Left renal cortex interstitium (tissue), 4 donors: ENCODE measurements at regions not wholly inside any gene's neighbourhood (a gene's known extent, or its start where the extent isn't known, plus 50 kb on each side); places are given as distances from the start of the nearest gene placed in this dataset.

Experiments
- DNase-seq, 4 donors: peaks; one replicate each; pipeline ENCODE4 v3.0.0-alpha.2; 2013; ENCODE audit warnings: low read depth in 4 of 4, low spot score in 2 of 4, missing footprints in 1 of 4

DNA sequence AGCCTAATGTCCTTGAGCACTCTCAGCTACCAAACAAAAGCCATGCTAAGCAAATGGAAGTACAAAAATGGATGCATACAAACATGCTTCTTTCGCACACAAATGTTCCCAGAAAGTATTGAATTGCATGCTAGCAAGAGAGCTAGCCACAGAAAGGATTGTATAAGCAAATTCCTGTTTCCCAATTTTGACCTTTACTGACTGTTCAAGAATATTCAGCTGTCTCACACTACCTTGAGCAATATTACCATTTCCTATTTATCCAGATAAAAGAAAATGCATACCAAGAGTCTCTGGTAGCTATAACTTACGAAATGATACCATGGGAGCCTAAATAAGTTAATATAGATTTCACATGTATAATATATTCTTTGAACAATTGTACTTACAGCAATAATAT, 264.6 kb downstream of the TMEM167A start:
- no peak for DNase-seq

DNA sequence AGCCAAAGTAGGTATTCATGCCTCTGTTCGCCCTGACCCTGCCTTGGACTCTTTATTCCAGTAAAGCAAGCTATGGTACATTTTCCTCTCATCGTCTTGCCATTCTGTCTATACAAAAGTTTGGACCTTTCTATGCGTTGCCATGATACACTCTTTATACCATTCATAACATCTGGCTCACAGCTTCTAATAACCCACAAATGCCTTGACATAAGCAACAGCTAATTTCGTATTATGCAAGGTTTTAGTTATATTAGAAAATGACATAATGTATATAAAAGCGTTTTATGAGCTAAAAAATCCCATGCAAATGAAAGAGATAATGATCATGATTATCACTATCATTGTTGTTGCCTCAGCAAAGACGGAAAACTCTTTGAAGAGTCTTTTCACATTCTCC, 265.7 kb downstream of the TMEM167A start:
- DNase-seq = no peak

DNA sequence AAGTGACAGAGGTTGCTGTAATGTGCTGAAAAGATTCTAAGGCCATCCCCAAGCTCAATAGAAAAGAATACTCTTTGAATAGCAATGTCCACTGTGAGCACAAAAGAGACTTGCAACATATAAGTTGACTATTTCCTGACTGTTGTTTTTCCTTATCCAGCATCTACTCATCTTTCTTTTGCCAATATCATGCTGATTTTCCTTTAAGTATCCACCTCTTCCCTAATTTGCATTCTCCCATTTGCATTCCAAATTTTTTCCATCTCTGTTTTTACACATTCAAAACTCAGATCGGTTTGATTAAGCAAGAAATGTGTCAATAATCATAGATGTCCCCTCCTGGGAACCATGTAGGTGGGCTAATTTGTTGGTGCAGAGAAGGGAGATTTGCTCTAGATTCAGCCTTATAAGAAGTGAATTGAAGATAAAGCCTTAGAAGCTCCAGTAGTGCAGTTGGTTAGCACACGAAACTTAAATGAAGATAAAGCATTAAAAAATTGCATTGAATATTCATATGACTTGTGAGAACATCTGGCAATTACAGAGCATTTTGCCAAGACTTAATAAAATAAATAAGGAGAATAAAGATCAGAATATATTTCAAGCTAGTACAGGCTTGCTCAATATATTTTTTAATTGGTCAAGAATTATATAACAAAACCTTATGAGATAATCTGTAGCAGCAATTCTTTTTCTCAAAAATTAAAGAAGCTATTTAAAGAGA, 267.6 kb downstream of the TMEM167A start:
- DNase-seq = no peak

DNA sequence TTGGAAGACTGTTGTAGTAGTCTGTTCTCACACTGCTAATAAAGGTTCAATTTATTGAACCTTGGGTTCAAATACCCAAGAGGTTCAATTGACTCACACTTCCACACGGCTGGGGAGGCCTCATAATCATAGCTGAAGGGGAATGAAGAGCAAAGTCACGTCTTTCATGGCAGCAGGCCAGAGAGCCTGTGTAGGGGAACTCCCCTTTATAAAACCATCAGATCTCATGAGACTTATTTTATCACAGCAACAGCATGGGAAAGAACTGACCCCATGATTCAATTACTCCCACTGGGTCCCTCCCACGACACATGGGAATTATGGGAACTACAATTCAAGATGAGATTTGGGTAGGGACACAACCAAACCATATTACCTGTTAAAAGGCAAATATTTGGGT, 268.2 kb downstream of the TMEM167A start:
- no peak for DNase-seq

DNA sequence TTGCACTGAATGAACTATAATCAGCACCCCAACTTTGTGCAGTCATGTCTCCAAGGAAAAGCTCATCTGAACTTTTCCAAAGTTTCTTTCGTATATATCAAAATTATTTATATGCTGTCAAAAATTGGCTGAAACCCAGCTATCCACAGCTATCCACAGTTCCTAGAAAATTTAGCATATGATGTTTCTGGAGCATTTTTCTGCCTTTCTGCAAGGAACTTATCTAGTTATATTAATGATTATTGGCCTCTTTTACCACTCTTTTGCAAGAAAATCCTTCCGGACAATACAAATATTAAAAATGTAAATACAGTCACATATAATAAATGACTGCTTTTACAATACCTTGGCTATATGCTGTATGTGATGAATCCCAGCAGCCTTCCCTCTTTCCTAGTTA, 270.2 kb downstream of the TMEM167A start:
- no peak for DNase-seq

DNA sequence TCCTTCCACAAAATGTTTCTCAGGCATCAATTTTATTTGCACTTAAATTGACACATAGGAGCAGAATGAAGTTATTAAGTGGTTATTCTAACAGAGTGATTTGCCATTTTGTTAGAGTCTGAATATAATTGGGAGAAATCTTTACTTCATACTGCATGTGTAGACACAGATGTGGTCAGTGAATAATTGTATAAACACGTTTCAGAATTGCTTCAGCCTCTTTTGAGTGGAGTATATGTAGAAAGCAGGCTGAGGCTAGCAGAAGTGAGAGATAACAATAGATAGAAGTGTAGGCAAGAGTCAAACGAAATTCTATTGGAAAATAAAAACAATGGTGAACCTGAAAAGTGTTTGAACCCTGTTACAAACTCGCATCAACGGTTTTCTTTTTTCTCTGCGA, 270.7 kb downstream of the TMEM167A start:
- no peak for DNase-seq

DNA sequence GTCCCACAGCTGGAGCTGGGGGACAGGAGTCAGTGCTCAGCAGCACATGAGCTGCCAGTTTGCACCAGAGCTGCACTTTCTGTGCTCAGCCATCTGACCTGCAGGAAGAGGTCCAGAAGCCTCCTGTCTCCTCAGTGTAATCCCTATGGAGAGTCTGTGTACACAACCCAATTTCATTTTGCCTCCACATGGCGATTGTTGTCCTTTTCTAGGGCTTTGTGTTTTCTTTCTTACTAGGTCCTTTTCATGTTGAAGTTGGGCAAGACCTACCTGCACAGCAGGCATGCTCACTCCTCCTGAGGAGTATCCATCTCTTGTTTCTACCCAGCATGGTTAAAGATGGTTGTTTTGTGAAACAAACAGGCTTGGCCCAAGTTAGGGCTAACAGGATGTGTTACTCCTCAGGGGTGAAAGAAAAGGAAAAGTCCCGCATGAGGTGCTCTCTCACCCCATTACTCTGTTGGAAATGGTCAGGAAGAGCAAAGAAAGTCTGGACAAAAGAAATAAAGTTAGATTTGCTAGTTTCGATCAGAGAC, 273.0 kb downstream of the TMEM167A start:
- DNase-seq = no peak

DNA sequence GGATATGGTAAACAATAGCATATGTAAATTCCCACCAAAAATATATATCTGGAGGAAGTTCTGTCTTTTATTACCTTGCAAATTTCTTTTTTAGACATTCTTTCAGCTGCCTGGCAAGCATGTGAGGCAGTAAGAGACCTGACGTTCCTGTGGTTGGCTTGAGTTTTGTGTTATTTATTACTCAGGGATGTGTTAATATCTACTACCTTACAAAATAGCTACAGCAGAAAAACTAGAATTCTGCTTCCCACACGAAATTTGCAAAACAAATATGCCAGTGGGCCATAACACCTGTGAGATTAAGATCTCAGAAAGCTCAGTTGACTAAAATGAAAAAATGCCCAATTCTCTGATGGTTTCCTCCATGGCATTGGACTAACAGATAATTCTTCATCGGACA, 274.2 kb downstream of the TMEM167A start:
- DNase-seq = no peak

DNA sequence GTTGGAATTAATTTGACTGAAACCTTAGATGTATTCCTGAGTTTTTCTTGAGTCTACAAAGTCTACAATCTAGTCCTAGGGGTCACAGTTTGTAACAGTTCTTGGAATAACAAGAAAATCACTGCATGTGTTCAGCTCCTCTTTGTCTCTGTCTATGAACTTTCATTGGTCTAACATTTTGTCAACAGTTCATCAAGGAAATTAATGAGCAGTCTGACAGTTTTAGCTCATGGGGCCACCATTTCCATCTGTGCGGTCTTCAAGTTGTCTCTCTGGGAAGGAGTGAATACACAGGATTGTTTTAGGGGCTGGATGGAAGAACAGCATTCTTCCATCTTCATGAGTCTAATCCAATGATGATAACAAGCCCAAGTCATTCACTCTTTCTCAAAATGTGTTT, 276.4 kb downstream of the TMEM167A start:
- DNase-seq = no peak

DNA sequence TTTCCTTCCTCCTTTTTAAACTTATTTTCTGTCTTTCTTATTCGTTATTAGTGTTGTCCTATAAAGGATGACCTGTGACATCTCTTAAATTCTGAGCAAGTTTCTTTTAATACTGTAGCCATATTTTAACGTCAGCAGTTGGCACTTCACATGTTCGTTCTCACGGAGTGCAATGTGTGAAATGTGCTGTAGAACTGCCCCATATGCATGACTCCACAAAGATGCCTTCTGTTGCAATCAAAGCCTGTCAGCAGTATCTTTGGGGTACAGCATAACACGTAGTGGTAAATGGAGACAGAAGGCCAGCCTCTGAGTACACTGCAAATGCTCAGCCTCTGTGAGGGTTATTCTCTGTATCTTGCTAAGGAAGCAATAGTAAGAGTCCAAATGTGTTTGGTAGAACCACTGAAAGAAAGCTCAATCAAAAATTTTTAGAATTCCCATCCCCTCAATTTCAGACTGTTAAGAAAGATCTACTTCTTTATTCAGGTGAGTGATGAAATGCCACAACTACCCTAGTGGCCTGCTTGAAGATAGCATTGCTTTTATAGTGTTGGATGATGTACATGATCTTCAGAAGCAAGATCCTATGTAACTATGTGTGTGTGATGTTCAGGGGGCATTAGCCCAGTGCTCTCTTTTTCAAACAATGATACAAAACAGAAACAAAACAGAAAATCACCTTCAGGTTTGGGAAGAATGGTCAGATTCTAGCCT, 277.7 kb downstream of the TMEM167A start:
- no peak for DNase-seq

DNA sequence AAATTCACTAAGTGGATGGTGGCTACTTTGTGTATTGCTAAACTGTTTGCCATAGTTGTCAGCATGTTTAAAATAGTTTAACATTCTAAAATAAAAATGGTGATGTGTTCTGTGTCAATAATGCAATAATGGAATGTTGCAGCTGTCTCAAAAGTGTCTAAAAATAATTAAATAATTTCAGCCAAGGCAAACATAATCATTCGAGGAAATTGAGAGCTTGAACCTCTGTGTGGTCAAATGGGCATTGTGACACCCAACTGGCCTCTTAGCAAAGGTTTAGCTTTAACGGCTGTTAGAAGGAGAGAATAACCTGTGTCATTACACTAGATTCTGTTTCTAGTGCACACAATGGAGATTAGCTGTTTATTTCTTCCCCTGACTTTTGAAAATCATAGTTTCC, 278.5 kb downstream of the TMEM167A start:
- no peak for DNase-seq

DNA sequence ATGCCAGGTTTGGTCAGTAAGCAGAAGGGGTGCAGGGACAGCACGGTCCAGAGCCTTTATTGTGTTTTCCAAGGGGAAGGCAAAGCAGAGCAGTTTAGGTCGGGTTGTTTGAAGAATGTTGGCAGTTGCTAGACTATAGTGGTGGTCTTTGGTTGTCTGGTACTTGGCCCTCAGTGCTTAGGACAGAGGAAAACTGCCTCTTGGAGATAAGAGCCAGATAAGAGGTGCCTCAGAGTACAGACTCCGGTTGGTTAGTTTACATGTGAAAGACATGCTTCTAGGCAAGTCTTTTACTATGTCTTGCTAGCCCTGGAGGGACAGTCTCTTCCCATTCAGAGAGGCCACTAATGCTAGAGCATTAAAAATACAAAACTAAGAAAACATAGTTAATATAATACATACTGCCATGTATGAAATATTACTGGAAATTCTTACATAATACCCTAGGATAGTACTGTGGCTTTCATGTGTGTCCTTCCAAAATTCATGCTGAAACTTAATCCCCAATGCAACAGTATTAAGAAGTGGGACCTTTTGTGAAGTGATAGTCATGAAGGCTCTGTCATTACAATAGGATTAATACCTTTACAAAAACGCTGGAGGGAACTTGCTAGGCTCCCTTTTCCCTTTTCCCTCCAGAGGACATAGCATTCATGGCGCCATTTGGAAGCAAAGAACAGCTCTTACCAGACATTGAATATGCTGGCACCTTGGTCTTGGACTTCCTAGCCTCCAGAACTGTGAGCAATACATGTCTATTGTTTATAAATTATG, 280.4 kb downstream of the TMEM167A start:
- no peak for DNase-seq

DNA sequence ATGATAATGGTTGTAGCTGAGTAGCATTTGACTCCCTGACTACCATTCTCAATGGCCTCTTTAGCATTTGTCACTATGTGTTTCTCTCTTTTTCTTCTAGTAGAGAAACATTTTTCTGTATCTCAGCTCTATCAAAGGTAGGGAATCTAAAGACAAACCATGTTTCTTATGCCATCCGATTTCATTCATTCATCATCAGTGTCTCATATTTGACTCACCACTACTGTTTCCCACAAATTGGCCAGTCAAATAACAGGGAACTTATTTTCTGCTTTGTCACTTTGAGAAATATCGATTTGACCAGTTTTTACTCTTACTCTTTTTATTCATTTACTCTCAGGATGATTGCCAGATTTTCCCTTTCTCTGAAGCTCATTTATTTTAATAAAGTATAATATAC, 282.3 kb downstream of the TMEM167A start:
- no peak for DNase-seq

DNA sequence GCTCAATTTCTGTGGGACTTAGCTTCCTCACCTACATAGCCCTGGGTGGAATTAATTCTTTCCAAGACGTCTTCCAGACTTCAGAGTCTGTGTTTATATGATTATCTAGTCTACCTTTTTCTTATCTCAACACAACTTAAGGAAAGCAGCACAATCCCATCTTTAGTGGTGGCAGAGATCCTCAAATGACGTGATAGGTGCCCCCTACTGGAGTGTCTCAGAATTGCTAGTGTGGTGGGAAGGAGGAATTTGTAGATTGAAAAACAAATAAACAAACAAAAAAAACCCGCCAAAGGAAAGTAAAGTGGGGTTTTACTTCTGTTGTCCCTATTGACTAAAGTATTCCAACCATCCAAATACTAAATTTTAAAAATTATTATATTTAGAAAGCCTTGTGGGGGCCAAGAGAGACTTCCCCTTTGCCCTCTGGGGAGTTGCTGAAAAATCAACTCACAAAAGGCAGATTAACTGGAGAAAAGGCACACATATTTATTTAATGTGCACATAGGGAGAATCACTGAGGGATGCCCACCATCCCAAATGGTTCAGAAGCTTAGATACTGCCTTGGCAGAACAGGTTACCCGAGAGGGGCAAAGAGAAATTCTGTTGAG, 283.3 kb downstream of the TMEM167A start:
- DNase-seq = no peak

DNA sequence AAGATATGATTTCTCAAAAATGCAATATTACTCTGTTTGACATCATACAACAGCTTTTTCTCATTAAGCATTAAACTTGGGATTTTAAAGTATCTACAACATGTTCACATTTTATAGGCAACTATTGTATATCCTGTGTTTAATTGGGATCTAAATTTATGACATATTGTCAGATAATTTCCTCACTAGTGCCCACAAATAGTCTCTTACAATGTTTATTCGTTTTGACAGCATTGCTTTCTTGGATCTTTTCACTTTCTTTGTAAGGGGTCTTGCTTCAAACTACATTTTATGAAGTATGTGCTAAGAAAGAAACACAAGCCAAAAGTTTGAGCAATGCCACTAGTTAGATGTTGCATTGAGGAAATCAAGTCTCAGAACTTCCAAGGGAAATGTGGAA, 285.1 kb downstream of the TMEM167A start:
- DNase-seq = no peak

DNA sequence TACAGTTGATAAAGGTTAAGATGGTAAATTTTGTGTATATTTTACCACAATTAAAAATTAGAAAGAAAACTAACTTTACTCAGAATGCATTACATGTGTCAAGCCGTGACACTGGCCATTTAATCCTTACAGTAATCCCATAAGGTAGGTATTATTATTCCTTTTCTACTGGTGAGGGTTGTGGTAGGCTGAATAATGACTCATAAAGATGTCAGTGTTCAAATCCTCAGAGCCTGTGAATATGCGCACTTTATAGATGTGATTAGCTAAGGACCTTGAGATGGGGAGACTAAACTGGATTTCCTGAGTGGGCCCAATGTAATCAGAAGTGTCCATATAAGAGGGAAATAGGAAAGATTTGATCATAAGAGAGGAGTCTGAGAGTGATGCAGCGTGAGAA, 288.1 kb downstream of the TMEM167A start:
- DNase-seq = no peak

DNA sequence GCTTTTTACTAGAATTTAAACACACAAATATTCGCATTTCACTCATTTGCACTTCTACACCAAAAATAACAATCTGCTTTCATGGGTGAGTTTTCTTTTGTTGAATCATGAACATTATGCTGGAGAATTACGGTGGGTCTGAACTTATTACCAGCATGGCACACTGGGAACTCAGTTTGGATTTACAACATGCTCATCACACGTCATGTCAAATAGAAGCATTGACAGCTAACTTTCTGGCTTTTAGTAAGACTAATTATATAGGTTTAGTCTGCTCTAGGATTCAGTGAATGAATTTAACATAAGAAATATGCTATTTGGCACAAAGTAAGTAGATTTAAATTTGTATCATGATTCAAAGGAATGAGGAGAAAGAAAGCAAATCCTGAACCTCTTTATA, 290.4 kb downstream of the TMEM167A start:
- DNase-seq = no peak

DNA sequence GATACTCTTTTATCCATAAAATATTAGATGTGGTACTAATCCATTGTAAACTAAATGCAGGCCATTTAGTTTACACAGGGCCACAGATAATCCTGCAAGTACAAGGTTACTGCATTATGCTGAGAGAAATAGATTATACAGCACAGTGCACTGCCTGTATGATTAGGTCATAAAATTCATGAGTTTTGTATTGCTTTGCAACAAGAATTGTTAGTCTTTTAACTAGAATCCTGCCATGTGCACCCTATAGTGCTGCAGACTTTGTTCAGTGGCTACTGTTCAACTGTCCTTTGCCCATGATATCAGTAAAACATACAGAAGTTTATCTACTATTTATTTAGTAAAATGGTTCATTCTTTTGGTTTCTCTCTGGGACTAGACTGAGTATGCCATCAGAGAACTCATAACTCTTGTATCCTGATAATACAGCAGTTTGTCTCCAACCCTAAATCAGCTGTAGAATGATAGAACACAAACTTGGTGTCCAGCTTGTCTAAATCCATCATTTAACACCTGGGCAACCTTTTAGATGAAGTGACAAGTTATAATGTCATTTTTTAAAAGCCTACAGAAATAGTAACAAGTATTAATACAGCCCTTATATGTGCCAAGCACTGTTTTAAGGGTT, 291.2 kb downstream of the TMEM167A start:
- no peak for DNase-seq

DNA sequence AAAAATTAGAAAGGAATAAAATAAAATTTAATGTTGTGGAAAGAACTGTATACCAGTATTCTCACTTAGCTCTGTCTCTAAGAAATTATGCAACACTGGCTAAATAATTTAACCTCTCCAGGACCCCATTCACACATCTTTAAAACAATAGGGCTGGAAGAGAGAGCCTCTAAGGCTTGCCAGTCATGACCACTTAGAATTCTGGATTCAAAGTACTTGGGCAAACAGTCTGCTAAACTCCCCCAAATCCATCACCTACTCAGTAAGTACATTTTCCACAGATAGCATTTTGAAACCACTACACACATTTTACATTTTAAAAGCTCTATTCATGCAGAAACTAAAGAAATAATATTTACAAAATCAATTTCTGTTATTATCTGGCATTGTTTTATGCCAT, 291.7 kb downstream of the TMEM167A start:
- no peak for DNase-seq

DNA sequence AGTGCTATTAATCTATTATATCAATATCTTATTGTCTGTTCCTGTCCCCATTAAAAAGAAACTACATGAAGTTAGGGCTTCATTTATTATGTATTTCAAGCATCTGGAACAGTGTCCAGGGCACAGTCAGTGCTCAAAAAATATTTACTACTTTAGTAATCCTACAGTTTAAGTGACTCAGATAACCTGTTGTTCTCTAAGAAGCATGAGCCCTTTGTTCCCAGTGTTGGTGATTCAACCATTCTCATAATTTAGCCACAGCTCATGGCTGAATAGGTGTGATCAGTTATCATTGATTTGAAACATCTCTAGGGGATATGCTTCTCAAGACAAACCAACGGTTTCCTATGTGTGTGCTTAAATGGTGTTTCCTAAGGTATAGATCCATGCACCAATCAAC, 292.7 kb downstream of the TMEM167A start:
- no peak for DNase-seq

DNA sequence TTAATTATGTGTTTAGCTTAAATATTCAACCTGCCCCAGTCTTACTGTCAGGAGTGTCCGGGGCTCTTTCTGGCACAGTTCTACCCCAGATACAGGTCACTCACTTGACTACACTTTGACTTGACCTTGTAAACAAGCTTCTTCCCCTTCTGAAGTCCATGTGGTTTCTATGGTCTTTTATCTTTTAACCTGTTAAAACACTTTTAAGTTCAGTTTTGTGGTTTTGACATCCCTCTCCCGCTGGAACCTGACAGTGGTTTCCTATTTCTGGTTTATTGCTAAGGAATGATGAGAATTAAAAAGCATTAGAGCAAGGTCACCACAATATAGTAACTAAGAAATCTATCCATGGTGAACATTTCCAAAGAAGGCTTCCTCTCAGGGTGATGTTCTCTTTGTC, 300.1 kb downstream of the TMEM167A start:
- DNase-seq = no peak
